Activated T-helper 1 cell treated with anti-CD3 and anti-CD28 coated beads, Interleukin-12 subunit alpha, Interleukin-12 subunit beta, Interleukin-2, Interleukin-4 antibody, amounts not matched to agents 30 ng/mL and 10 ng/mL and 1 ng/mL, durations not matched to agents 14 hours and 24 hours and 36 hours (primary cell): ENCODE measurements at regions not wholly inside any gene's neighbourhood (a gene's known extent, or its start where the extent isn't known, plus 50 kb on each side); places are given as distances from the start of the nearest gene placed in this dataset.
"Not testable (repeated sequence)": the region's sequence is repeated elsewhere in the genome, so short reads cannot be mapped to it uniquely, and the experiment has no call there.

ENCODE experiments used
- DNase-seq: peaks from one replicate; pipeline ENCODE4 v3.0.0; 2021; ENCODE audit warnings: low spot score
- H3K27ac Mint-ChIP-seq: one replicate; pipeline ENCODE4 v1.8.0; 2021; ENCODE audit warnings: mild to moderate bottlenecking, mixed read lengths
- H3K27me3 Mint-ChIP-seq: one replicate; pipeline ENCODE4 v1.8.0; 2022; ENCODE audit warnings: mild to moderate bottlenecking, moderate library complexity, mixed read lengths; ENCODE audit not compliant: insufficient read depth
- H3K36me3 Mint-ChIP-seq: one replicate; pipeline ENCODE4 v1.8.0; 2021; ENCODE audit warnings: low read depth, mixed read lengths
- H3K4me1 Mint-ChIP-seq: one replicate; pipeline ENCODE4 v1.8.0; 2021; ENCODE audit warnings: low read depth, mixed read lengths
- H3K4me3 Mint-ChIP-seq: one replicate; pipeline ENCODE4 v1.8.0; 2021; ENCODE audit warnings: mild to moderate bottlenecking, moderate library complexity, mixed read lengths
- H3K9me3 Mint-ChIP-seq: one replicate; pipeline ENCODE4 v1.8.0; 2021; ENCODE audit warnings: mixed read lengths
- intact Hi-C: fragments of 100-400 bp; cut with micrococcal nuclease; formaldehyde crosslinking; loops from one replicate; pipeline ENCODE4 v1.15.1; 2024

DNA sequence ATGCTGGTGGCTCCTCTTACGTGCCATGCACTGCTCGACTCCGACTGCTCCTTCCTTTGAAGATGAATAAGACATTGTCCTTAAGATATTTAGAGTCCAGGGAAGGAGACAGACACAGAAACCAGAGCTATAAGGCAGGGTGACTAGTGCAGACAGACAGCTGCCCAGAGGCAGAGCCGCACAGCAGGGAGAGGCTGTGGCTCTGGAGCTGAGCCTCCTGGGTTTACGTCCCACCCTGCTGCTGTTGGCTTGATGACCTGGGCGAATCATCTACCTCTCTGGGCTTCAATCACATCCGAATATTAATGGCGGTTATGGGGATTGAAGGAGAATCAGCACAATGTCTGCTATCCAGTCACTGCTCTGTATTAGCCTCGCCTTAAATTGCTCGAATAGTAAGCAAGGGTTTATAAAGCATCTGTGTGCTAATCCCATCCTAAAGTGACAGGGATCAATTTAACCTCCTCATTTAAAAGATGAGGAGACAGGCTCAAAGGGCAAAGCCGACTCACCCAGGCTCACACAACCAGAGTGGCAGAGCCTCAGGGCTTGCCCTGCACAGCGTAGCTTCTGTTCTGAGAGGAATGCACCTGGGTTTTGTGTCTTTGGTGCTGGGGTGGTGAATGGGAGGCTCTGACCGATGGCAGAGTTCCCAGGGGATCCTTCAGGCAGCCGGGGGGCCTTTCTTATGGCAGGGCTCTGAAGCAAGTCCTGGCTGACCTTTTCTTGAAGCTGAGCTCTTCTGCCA is 284.1 kb downstream of the MYCN start:
- H3K4me1 Mint-ChIP-seq, result no peaks in the 10 kb centered on the region
- DNase-seq, result no peak
- no peak overlapping the region for H3K27ac Mint-ChIP-seq
- H3K36me3 Mint-ChIP-seq, result no peaks in the 10 kb centered on the region
- H3K27me3 Mint-ChIP-seq, result no peaks in the 10 kb centered on the region
- H3K4me3 Mint-ChIP-seq, result no peak overlapping the region
- intact Hi-C loops, result no loop called here
- H3K9me3 Mint-ChIP-seq, result no peaks in the 10 kb centered on the region

DNA sequence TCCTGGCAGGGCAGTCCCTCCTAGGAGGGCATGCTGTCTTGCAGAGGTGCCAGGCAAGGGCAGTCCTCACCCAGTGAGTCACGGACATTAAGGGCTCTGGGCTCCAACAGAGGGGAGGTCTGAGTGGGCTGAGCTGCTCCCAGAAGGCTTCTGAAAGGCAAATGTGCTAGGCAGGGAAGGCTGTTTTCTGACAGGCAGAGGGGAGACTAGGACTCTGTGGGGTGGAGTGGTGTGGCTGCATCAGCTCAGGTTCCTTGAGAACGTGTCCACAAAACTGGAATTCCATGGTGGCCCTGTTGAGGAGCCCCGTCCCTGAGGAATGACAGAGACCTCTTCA is 283.5 kb downstream of the MYCN start:
- Mint-ChIP-seq H3K9me3 (no peaks in the 10 kb centered on the region), H3K4me3 (no peak overlapping the region), H3K36me3 (no peaks in the 10 kb centered on the region), H3K27ac (no peak overlapping the region), H3K4me1 (no peaks in the 10 kb centered on the region), H3K27me3 (no peaks in the 10 kb centered on the region)
- DNase-seq, result no peak
- intact Hi-C loops, result no loop called here

DNA sequence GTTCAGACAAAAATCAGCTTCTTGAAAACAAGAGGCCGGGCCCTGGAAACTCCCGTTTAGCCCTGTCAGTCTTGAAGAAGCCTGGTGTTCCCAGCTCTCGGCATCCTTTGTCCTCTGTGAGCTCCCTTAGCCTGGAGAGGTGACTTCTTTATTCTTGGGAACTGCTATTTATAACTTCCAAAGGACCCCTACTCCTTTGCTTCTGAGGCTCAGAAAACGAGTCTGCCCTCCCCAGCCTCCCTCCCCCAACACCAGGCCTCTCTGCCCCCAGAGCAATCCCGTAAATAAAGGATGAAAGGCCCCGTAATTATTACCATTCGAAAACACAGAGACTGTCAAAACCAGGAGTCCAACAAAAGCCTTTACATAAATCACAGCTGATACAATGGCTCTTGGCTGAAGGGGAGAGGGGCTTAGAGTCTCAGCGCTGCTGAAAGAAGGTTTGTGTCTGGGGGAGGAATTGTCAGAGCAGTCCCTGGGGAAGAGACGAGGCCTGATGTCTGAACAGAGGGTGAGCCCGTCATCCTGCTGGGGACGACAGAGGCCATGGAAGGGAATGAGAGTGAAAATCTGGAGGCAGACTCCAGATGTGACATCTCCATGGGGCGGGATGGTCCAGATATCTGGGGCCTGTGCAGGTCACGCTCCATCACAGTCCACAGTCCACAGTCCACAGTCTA is 283.0 kb downstream of the MYCN start:
- Mint-ChIP-seq H3K9me3 (no peaks in the 10 kb centered on the region), H3K4me1 (no peaks in the 10 kb centered on the region)

DNA sequence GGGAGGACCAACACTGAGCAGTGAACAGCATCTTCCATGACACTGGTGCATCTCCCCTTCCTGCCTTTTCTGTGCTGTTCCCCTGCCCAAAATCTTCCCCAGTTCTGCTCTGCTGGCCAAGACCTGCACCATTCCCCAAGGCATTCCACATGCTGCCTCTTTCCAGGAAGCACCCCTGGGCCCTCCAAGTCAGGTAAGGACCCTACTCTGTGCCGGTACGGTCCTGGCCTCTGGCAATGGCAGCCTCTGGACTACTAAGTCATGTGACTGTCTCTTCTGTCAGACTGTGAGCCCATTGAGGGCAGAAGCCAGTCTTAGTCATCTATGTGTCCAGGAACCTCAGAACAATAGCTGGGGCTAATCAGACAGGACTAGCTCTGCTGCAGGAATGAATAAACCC is 282.0 kb downstream of the MYCN start:
- H3K27me3 Mint-ChIP-seq, result no peaks in the 10 kb centered on the region
- H3K36me3 Mint-ChIP-seq, result no peaks in the 10 kb centered on the region
- H3K4me1 Mint-ChIP-seq, result no peaks in the 10 kb centered on the region
- H3K4me3 Mint-ChIP-seq, result no peak overlapping the region
- intact Hi-C loops, result no loop called here
- no peaks in the 10 kb centered on the region for H3K9me3 Mint-ChIP-seq
- H3K27ac Mint-ChIP-seq, result no peak overlapping the region
- DNase-seq, result no peak

More for the DNA sequence above, 283.0 kb downstream of the MYCN start:
- H3K4me3 Mint-ChIP-seq, result no peak overlapping the region
- no peaks in the 10 kb centered on the region for H3K27me3 Mint-ChIP-seq
- no peaks in the 10 kb centered on the region for H3K36me3 Mint-ChIP-seq
- intact Hi-C loops, result no loop called here
- no peak for DNase-seq
- no peak overlapping the region for H3K27ac Mint-ChIP-seq

DNA sequence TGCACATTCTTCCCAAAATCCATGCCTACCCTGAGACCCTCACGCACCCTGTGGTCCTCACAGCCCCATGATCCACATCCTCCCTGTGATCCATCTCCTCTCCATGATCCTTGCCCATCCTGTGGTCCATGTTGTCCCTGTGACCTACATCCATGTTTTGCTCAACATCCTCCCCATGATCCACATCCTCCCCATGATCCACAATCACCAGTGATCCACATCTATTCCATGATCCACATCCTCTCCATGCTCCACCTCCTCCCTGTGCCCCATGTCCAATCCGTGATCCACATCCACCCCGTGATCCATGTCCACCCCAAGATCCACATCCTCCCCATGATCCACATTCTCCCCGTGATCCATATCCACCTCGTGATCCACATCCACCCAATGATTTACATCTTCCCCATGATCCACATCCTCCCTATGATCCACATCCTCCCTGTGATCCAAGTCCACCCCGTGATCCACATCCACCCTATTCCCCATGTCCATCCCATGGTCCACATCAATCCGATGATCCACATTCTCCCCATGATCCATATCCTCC is 281.2 kb downstream of the MYCN start:
- no peaks in the 10 kb centered on the region for H3K27me3 Mint-ChIP-seq
- intact Hi-C loops, result no loop called here
- no peaks in the 10 kb centered on the region for H3K36me3 Mint-ChIP-seq
- no peaks in the 10 kb centered on the region for H3K9me3 Mint-ChIP-seq
- H3K4me1 Mint-ChIP-seq, result no peaks in the 10 kb centered on the region
- no peak overlapping the region for H3K4me3 Mint-ChIP-seq
- DNase-seq, result no peak
- no peak overlapping the region for H3K27ac Mint-ChIP-seq

DNA sequence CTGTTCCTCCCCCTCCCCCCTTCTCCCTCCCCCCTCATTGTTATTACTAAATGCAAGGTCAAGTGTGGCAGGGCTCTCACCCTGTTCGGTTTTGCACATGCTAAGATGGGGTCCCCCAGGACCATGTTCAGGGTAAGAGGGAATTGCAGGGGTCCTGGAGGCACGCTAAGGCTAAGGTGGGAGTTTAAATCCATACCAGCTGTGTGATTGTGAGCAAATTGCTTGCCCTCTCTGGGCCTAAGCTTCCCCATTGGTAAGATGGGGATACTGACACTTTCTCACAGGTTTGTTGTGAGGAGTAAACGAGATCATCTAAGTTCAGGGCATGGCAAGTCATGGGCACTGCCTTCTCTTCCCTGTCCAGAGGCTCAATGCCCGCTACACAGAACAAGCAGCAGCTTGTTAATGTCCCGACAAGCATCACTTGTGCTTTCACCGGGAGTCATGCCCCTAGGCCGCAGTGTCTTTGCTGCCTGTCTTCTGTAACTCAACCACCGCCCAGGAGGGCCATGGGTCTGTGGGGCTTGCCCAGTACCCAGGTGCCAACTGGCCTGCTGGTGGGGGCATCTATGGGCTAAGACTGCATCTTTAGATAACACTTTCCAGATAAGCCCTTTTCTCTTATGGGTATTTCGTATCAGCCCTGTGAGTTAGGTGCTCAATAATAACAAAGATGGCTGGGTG is 279.1 kb downstream of the MYCN start:
- no peaks in the 10 kb centered on the region for H3K4me1 Mint-ChIP-seq
- intact Hi-C loops, result no loop called here
- no peaks in the 10 kb centered on the region for H3K36me3 Mint-ChIP-seq
- H3K27ac Mint-ChIP-seq, result no peak overlapping the region
- DNase-seq, result no peak
- no peak overlapping the region for H3K4me3 Mint-ChIP-seq
- no peaks in the 10 kb centered on the region for H3K9me3 Mint-ChIP-seq
- no peaks in the 10 kb centered on the region for H3K27me3 Mint-ChIP-seq

DNA sequence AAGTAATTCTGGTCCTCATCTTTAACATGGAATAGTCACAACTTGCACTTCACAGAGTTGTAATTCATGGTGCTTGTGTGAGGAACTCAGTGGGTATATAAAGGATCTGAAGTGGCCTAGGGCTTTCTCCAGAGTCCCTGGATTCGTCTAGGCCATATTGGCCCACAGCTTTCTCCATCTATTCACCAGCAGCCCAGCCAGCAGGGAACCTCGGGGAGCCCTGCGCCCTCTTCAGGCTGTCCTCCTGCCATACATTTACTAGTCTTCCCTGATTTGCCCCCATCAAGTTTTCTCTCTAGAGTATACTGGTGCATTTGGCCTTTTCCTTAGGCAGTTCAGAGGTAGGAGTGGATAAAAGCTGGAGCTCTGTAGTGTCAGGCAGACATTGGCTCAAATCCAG is 278.3 kb downstream of the MYCN start:
- no peak overlapping the region for H3K4me3 Mint-ChIP-seq
- no peak for DNase-seq
- no peaks in the 10 kb centered on the region for H3K9me3 Mint-ChIP-seq
- no peaks in the 10 kb centered on the region for H3K36me3 Mint-ChIP-seq
- no peaks in the 10 kb centered on the region for H3K27me3 Mint-ChIP-seq
- no peak overlapping the region for H3K27ac Mint-ChIP-seq
- H3K4me1 Mint-ChIP-seq, result no peaks in the 10 kb centered on the region
- intact Hi-C loops, result no loop called here

DNA sequence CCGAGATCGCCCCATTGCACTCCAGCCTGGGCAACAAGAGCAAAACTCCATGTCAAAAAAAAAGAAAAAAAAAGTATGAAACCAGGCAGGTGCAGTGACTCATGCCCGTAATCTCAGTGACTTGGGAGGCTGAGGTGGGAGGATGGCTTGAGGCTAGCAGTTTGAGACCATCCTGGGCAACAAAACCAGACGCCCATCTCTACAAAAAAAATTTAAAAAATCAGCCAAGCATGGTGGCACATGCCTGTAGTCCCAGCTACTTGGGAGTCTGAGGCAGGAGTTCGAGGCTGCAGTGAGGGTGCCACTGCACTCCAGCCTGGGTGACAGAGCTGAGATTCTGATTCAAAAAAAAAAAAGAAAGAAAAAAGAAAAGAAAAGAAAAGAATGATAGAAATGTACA is 277.8 kb downstream of the MYCN start:
- Mint-ChIP-seq H3K4me1 (no peaks in the 10 kb centered on the region), H3K9me3 (no peaks in the 10 kb centered on the region), H3K4me3 (no peak overlapping the region), H3K27me3 (no peaks in the 10 kb centered on the region), H3K36me3 (no peaks in the 10 kb centered on the region), H3K27ac (no peak overlapping the region)
- no peak for DNase-seq
- intact Hi-C loops, result no loop called here

DNA sequence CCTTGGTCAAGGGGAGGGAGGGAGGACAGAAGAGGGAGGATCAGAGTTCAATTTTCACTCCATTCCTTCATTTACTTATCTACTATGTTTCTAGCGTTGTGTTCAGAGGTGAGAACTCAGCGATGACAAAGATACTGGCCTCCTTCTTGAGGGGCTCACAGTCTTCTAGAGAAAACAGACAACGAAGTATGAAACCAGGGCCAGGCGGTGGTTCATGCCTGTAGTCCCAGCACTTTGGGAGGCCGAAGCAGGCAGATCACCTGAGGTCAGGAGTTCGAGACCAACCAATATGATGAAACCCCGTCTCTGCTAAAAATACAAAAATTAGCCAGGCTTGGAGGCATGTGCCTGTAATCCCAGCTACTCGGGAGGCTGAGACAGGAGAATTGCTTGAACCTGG is 277.4 kb downstream of the MYCN start:
- H3K4me3 Mint-ChIP-seq, H3K27me3 Mint-ChIP-seq, DNase-seq, H3K4me1 Mint-ChIP-seq, H3K27ac Mint-ChIP-seq, H3K9me3 Mint-ChIP-seq, intact Hi-C loops, H3K36me3 Mint-ChIP-seq: not testable (repeated sequence)

DNA sequence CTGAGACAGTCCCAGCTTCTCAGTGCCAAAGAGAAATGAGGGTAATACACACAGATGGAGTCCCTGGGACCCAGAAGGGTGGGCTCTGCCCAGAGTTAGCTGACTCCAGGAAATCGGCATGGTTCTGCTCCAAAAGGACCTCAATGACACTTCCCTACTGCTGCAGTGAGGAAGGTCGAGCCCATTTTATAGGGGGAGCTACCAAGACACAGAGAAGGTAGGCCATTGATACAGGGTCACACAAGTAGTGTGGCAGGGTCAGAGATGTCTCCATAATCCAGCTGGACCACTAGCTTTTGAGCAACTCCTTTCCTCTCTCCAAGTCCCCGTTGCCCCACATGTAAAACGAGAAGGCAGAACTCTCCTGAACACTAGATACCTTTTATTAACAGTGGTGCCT is 276.9 kb downstream of the MYCN start:
- no peaks in the 10 kb centered on the region for H3K27me3 Mint-ChIP-seq
- no peaks in the 10 kb centered on the region for H3K4me1 Mint-ChIP-seq
- H3K27ac Mint-ChIP-seq, result no peak overlapping the region
- H3K4me3 Mint-ChIP-seq, result no peak overlapping the region
- intact Hi-C loops, result no loop called here
- no peaks in the 10 kb centered on the region for H3K36me3 Mint-ChIP-seq
- no peaks in the 10 kb centered on the region for H3K9me3 Mint-ChIP-seq
- DNase-seq, result no peak

DNA sequence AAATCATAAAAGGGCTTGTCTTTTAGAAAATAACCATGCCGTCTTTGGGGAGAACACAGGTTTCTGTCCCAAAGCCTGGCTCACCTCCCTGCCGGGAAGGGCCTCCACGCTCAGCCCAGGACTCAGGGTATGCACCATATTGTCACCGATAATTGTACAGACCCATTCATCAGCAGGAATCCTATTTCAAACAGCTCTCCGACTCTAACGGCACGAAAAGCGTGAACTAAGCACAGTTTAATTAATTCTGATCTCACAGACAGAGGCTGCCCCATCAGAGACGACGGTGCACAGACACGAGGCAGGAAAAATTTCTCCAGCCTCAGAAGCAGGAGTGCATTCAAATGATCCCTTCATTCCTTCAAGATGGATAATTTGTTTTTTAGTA is 276.2 kb downstream of the MYCN start:
- Mint-ChIP-seq H3K27me3 (no peaks in the 10 kb centered on the region), H3K4me1 (no peaks in the 10 kb centered on the region), H3K4me3 (no peak overlapping the region), H3K27ac (no peak overlapping the region), H3K36me3 (no peaks in the 10 kb centered on the region), H3K9me3 (no peaks in the 10 kb centered on the region)
- DNase-seq, result no peak
- intact Hi-C loops, result no loop called here

DNA sequence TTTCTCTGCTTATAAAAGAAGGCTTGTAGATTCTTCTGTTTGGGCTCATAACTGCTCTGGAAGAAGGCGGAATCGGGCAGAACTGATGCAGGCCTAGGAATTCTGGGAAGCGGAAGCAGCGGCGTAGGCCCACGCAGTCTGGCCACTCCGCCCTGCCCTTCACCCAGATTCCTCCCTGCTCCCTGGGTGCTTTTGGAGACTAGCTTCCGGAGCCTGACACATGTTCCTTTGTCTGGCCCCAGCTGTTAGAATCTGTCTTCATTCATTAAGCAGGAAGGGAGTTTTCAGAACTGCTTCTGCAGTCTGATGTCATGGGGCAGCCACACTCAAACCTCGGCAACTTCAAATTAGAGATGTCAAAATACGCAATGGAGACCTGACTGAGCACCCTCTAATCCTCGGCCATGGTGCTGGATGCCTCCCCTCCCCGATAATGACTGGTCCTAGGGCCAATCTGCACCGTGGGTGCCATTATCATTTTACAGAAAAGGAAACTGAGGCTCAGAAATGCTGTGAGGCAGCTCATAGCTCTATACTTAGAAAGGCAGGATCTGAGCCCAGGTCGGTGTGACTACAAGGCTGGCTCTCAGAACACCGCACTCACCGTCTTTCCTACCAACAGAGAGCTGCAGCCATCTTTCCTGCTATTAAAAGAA is 275.7 kb downstream of the MYCN start:
- H3K9me3 Mint-ChIP-seq, result no peaks in the 10 kb centered on the region
- intact Hi-C loops, result no loop called here
- no peaks in the 10 kb centered on the region for H3K36me3 Mint-ChIP-seq

DNA sequence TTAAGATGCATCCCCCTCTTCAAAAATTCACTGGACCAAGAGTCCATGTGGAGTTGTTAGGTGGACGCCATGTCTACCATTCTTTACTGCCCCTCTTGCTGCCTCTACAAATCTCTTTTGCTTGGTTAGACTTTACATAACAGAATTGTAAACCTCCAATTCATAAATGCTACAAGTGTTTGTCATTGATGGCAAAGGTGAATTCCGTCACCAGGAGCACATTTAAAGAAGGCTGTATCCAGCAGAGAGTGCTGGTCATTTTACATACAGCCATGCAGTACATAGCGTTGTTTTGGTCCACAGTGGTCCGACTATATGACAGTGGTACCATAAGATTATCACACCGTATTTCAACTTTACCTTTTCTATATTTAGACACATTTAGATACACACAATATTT is 274.5 kb downstream of the MYCN start:
- DNase-seq, result no peak
- Mint-ChIP-seq H3K4me3 (no peak overlapping the region), H3K27me3 (no peaks in the 10 kb centered on the region), H3K4me1 (no peaks in the 10 kb centered on the region), H3K27ac (no peak overlapping the region), H3K36me3 (no peaks in the 10 kb centered on the region), H3K9me3 (no peaks in the 10 kb centered on the region)
- intact Hi-C loops, result no loop called here

More for the DNA sequence above, 275.7 kb downstream of the MYCN start:
- Mint-ChIP-seq H3K27me3 (no peaks in the 10 kb centered on the region), H3K4me3 (no peak overlapping the region), H3K4me1 (no peaks in the 10 kb centered on the region), H3K27ac (no peak overlapping the region)
- DNase-seq, result no peak
